BE2C (cell line): ENCODE measurements at regions not wholly inside any gene's neighbourhood (a gene's known extent, or its start where the extent isn't known, plus 50 kb on each side); places are given as distances from the start of the nearest gene placed in this dataset.

Experiments
- DNase-seq: peaks from one replicate; pipeline ENCODE4 v3.0.0-alpha.2; 2020
- H3K27me3 ChIP-seq: fragments of 250-450 bp; sonication (Bioruptor Pico); 2 replicates; pipeline ENCODE4 v1.5.1; 2020; ENCODE audit warnings: mild to moderate bottlenecking
- H3K36me3 ChIP-seq: fragments of 250-450 bp; sonication (Bioruptor Pico); 2 replicates; pipeline ENCODE4 v1.5.1; 2020; ENCODE audit warnings: mild to moderate bottlenecking
- H3K4me1 ChIP-seq: fragments of 250-450 bp; sonication (Bioruptor Pico); 2 replicates; pipeline ENCODE4 v1.5.1; 2020
- H3K4me3 ChIP-seq: 2 replicates; pipeline ENCODE4 v1.5.1; 2011; ENCODE audit warnings: low read depth, low read length
- H3K9me3 ChIP-seq: fragments of 250-450 bp; sonication (Bioruptor Pico); 2 replicates; pipeline ENCODE4 v1.5.1; 2020
- CTCF ChIP-seq: IDR thresholded peaks from 2 replicates; pipeline ENCODE4 v1.5.1; 2012; ENCODE audit warnings: mild to moderate bottlenecking, low read depth, low read length

- H3K36me3 ChIP-seq = no peaks in the 10 kb centered on the region
- DNase-seq = no peak
- no peak for TF ChIP-seq CTCF
- H3K27me3 ChIP-seq = no peaks in the 10 kb centered on the region
- H3K4me1 ChIP-seq = no peaks in the 10 kb centered on the region
- H3K4me3 ChIP-seq = no peak overlapping the region
- H3K9me3 ChIP-seq = no peaks in the 10 kb centered on the region
Observed at GRCh38 chr5:6943197-6944112, 230.2 kb downstream of the TENT4A start.

GRCh38 chr5:6948562-6948961 is 235.3 kb downstream of the TENT4A start:
- no peak for DNase-seq
- H3K4me3 ChIP-seq = no peak overlapping the region
- H3K4me1 ChIP-seq = no peaks in the 10 kb centered on the region
- no peaks in the 10 kb centered on the region for H3K9me3 ChIP-seq
- H3K36me3 ChIP-seq = no peaks in the 10 kb centered on the region
- TF ChIP-seq CTCF = no peak
- H3K27me3 ChIP-seq = no peaks in the 10 kb centered on the region

GRCh38 chr5:6949230-6949629 is 236.0 kb downstream of the TENT4A start:
- DNase-seq = no peak
- Histone ChIP-seq H3K36me3 (no peaks in the 10 kb centered on the region), H3K4me1 (no peaks in the 10 kb centered on the region), H3K4me3 (no peak overlapping the region), H3K9me3 (no peaks in the 10 kb centered on the region), H3K27me3 (no peaks in the 10 kb centered on the region)
- TF ChIP-seq CTCF = no peak

GRCh38 chr5:6950250-6950649 is 237.0 kb downstream of the TENT4A start:
- Histone ChIP-seq H3K9me3 (no peaks in the 10 kb centered on the region), H3K36me3 (no peaks in the 10 kb centered on the region), H3K4me3 (no peak overlapping the region), H3K27me3 (no peaks in the 10 kb centered on the region), H3K4me1 (no peaks in the 10 kb centered on the region)
- TF ChIP-seq CTCF = no peak
- no peak for DNase-seq

- no peak for DNase-seq
- no peak for TF ChIP-seq CTCF
- Histone ChIP-seq H3K4me1 (no peaks in the 10 kb centered on the region), H3K27me3 (no peaks in the 10 kb centered on the region), H3K9me3 (no peaks in the 10 kb centered on the region), H3K4me3 (no peak overlapping the region), H3K36me3 (no peaks in the 10 kb centered on the region)
Observed at GRCh38 chr5:6950860-6951259, 237.6 kb downstream of the TENT4A start.

GRCh38 chr5:6961123-6961522 is 247.9 kb downstream of the TENT4A start:
- H3K27me3 ChIP-seq = no peaks in the 10 kb centered on the region
- H3K4me3 ChIP-seq = no peak overlapping the region
- no peak for TF ChIP-seq CTCF
- no peaks in the 10 kb centered on the region for H3K9me3 ChIP-seq
- H3K4me1 ChIP-seq = no peaks in the 10 kb centered on the region
- no peak for DNase-seq
- H3K36me3 ChIP-seq = no peaks in the 10 kb centered on the region
